ENCODE measurements at regions not wholly inside any gene's neighbourhood (a gene's known extent, or its start where the extent isn't known, plus 50 kb on each side); places are given as distances from the start of the nearest gene placed in this dataset.
"Not testable (repeated sequence)": the region's sequence is repeated elsewhere in the genome, so short reads cannot be mapped to it uniquely, and the experiment has no call there.

- no peak for DNase-seq
Measured at GRCh38 chr4:38280323-38280706, 320.1 kb downstream of the PTTG2 start.

- no peak for DNase-seq
Measured at GRCh38 chr4:38281371-38282071, 321.3 kb downstream of the PTTG2 start.

GRCh38 chr4:38283724-38284123 lies 323.5 kb downstream of the PTTG2 start:
- DNase-seq: no peak

GRCh38 chr4:38284294-38285030 lies 324.3 kb downstream of the PTTG2 start:
- DNase-seq: no peak

- DNase-seq: no peak
Measured at GRCh38 chr4:38287101-38287851, 327.1 kb downstream of the PTTG2 start.

- DNase-seq: no peak
Measured at GRCh38 chr4:38289553-38289952, 329.4 kb downstream of the PTTG2 start.

- DNase-seq: no peak
Measured at GRCh38 chr4:38290366-38290765, 330.2 kb downstream of the PTTG2 start.

GRCh38 chr4:38290914-38291313 lies 330.7 kb downstream of the PTTG2 start:
- no peak for DNase-seq

- DNase-seq: no peak
Measured at GRCh38 chr4:38292529-38292928, 332.3 kb downstream of the PTTG2 start.

- DNase-seq: no peak
Measured at GRCh38 chr4:38294238-38294637, 334.0 kb downstream of the PTTG2 start.

GRCh38 chr4:38297061-38297460 lies 336.9 kb downstream of the PTTG2 start:
- no peak for DNase-seq

- DNase-seq: no peak
Measured at GRCh38 chr4:38298868-38299713, 338.9 kb downstream of the PTTG2 start.

GRCh38 chr4:38302910-38303309 lies 342.7 kb downstream of the PTTG2 start:
- no peak for DNase-seq

- DNase-seq: not testable (repeated sequence)
Measured at GRCh38 chr4:38304460-38304859, 344.3 kb downstream of the PTTG2 start.

GRCh38 chr4:38306482-38307071 lies 346.4 kb downstream of the PTTG2 start:
- DNase-seq: no peak

- DNase-seq: no peak
Measured at GRCh38 chr4:38308728-38309311, 348.6 kb downstream of the PTTG2 start.

- DNase-seq: no peak
Measured at GRCh38 chr4:38309471-38309870, 349.3 kb downstream of the PTTG2 start.

- DNase-seq: no peak
Measured at GRCh38 chr4:38310446-38311043, 350.3 kb downstream of the PTTG2 start.

- DNase-seq: no peak
Measured at GRCh38 chr4:38311495-38312126, 351.4 kb downstream of the PTTG2 start.

GRCh38 chr4:38313175-38313574 lies 350.8 kb upstream of the KLF3 start:
- no peak for DNase-seq

- no peak for DNase-seq
Measured at GRCh38 chr4:38313999-38314561, 349.9 kb upstream of the KLF3 start.
